Panc1 (cell line): ENCODE measurements at regions not wholly inside any gene's neighbourhood (a gene's known extent, or its start where the extent isn't known, plus 50 kb on each side); places are given as distances from the start of the nearest gene placed in this dataset.

Experiments
- CTCF ChIP-seq: fragments of 450-650 bp; IDR thresholded peaks from 2 replicates; pipeline ENCODE4 v1.5.1; 2017; ENCODE audit warnings: mild to moderate bottlenecking
- POLR2AphosphoS5 ChIP-seq: IDR thresholded peaks from 2 replicates; pipeline ENCODE4 v1.6.1; 2012; ENCODE audit warnings: mild to moderate bottlenecking, low read depth, low read length, moderate library complexity
- REST ChIP-seq, 2 experiments: IDR thresholded peaks; 2 replicates each; pipeline ENCODE4 v1.6.1; 2011 to 2012; ENCODE audit warnings: low read depth in 2 of 2, control low read depth in 1 of 2, low read length in 1 of 2, mild to moderate bottlenecking in 1 of 2, moderate library complexity in 1 of 2; ENCODE audit not compliant: insufficient read depth in 1 of 2
- SIN3A ChIP-seq: IDR thresholded peaks from 2 replicates; pipeline ENCODE4 v1.6.1; 2012; ENCODE audit warnings: low read depth, mild to moderate bottlenecking, low read length, moderate library complexity, borderline replicate concordance; ENCODE audit not compliant: insufficient read depth

DNA sequence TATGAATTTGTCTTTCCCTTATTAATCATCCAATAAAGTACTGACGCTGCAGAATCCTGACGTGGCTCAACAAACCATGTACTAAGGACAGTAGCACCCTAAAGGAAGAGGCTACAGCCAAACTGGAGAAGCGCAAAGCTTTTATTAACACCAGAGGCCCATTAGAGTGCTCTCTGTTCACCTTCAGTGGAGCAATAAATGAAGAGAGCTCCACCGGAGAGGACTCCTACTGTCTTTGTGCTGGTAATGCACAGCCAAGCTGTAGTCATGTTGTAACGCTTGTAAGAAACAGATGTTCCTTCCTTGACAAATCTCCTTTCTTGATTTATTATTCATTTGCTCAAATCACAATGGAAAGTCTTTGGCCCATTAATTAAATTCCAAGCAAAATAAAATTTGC is 220.7 kb upstream of the RRP15 start:
- no peak for TF ChIP-seq CTCF
- TF ChIP-seq POLR2AphosphoS5: no peak
- no peak for TF ChIP-seq REST (IDR thresholded peaks at IDR 0.05; ENCODE audit: insufficient read depth in 1 of 2, low read depth in 2 of 2, low read length in 1 of 2)
- TF ChIP-seq SIN3A: no peak
